Duodenal mucosa (tissue), 2 donors: ENCODE measurements at regions not wholly inside any gene's neighbourhood (a gene's known extent, or its start where the extent isn't known, plus 50 kb on each side); places are given as distances from the start of the nearest gene placed in this dataset.
A peak's percentile ranks its signal among the peaks of the same experiment; 100 is the strongest.

ENCODE experiments used
- H3K27ac ChIP-seq: one replicate; pipeline ENCODE4 v1.7.0; 2013; ENCODE audit warnings: low read depth, low read length
- H3K27me3 ChIP-seq, 2 donors: one replicate each; pipeline ENCODE4 v1.7.0; 2013; ENCODE audit warnings: low read length in 2 of 2, control low read depth in 1 of 2; ENCODE audit not compliant: insufficient read depth in 2 of 2, control insufficient read depth in 1 of 2
- H3K36me3 ChIP-seq, 2 donors: one replicate each; pipeline ENCODE4 v1.7.0; 2013; ENCODE audit warnings: low read length in 2 of 2, control low read depth in 1 of 2; ENCODE audit not compliant: insufficient read depth in 2 of 2, control insufficient read depth in 1 of 2
- H3K4me1 ChIP-seq, 2 donors: one replicate each; pipeline ENCODE4 v1.7.0; 2013; ENCODE audit warnings: low read length in 2 of 2, control low read depth in 1 of 2; ENCODE audit not compliant: insufficient read depth in 2 of 2, control insufficient read depth in 1 of 2
- H3K4me3 ChIP-seq, 2 donors: one replicate each; pipeline ENCODE4 v1.7.0; 2013; ENCODE audit warnings: low read length in 2 of 2, low read depth in 1 of 2
- H3K9ac ChIP-seq, 2 donors: one replicate each; pipeline ENCODE4 v1.7.0; 2013; ENCODE audit warnings: low read length in 2 of 2, low read depth in 1 of 2
- H3K9me3 ChIP-seq, 2 donors: one replicate each; pipeline ENCODE4 v1.7.0; 2013; ENCODE audit warnings: low read length in 2 of 2, control low read depth in 1 of 2; ENCODE audit not compliant: control insufficient read depth in 1 of 2

- Histone ChIP-seq H3K27ac (no peak overlapping the region), H3K9me3 (no peaks in the 10 kb centered on the region), H3K36me3 (no peaks in the 10 kb centered on the region), H3K27me3 (no peaks in the 10 kb centered on the region), H3K4me1 (peaks cover 13 to 26% of the 10 kb centered on the region in 2 donors), H3K9ac (no peak overlapping the region), H3K4me3 (peak overlapping the region in 1 of 2 donors; percentile 5)
Observed at GRCh38 chr17:70668938-70669778, 499.8 kb downstream of the KCNJ2 start.

GRCh38 chr17:70674061-70674460, 504.7 kb downstream of the KCNJ2 start:
- Histone ChIP-seq H3K9me3 (no peaks in the 10 kb centered on the region), H3K27ac (no peak overlapping the region), H3K27me3 (no peaks in the 10 kb centered on the region), H3K9ac (no peak overlapping the region), H3K4me3 (no peak overlapping the region), H3K4me1 (peaks cover 10 to 14% of the 10 kb centered on the region in 2 donors), H3K36me3 (no peaks in the 10 kb centered on the region)

GRCh38 chr17:70675070-70675590, 505.8 kb downstream of the KCNJ2 start:
- no peak overlapping the region for H3K27ac ChIP-seq
- no peaks in the 10 kb centered on the region for H3K27me3 ChIP-seq
- H3K4me1 ChIP-seq, result peaks cover 4 to 7% of the 10 kb centered on the region in 2 donors
- no peaks in the 10 kb centered on the region for H3K9me3 ChIP-seq
- no peak overlapping the region for H3K9ac ChIP-seq
- no peaks in the 10 kb centered on the region for H3K36me3 ChIP-seq
- H3K4me3 ChIP-seq, result no peak overlapping the region

- H3K9me3 ChIP-seq, result no peaks in the 10 kb centered on the region
- no peaks in the 10 kb centered on the region for H3K27me3 ChIP-seq
- no peak overlapping the region for H3K4me3 ChIP-seq
- no peaks in the 10 kb centered on the region for H3K4me1 ChIP-seq
- no peak overlapping the region for H3K27ac ChIP-seq
- H3K36me3 ChIP-seq, result no peaks in the 10 kb centered on the region
- H3K9ac ChIP-seq, result no peak overlapping the region
Observed at GRCh38 chr17:70677783-70678647, 508.7 kb downstream of the KCNJ2 start.

- Histone ChIP-seq H3K36me3 (no peaks in the 10 kb centered on the region), H3K27ac (no peak overlapping the region), H3K27me3 (no peaks in the 10 kb centered on the region), H3K4me1 (no peaks in the 10 kb centered on the region), H3K9ac (no peak overlapping the region), H3K4me3 (no peak overlapping the region), H3K9me3 (no peaks in the 10 kb centered on the region)
Observed at GRCh38 chr17:70678889-70679288, 509.6 kb downstream of the KCNJ2 start.

GRCh38 chr17:70683936-70684335, 514.6 kb downstream of the KCNJ2 start:
- no peaks in the 10 kb centered on the region for H3K9me3 ChIP-seq
- no peaks in the 10 kb centered on the region for H3K27me3 ChIP-seq
- H3K4me1 ChIP-seq, result no peaks in the 10 kb centered on the region
- H3K27ac ChIP-seq, result no peak overlapping the region
- no peak overlapping the region for H3K9ac ChIP-seq
- H3K4me3 ChIP-seq, result no peak overlapping the region
- no peaks in the 10 kb centered on the region for H3K36me3 ChIP-seq

GRCh38 chr17:70687421-70687820, 518.1 kb downstream of the KCNJ2 start:
- Histone ChIP-seq H3K4me3 (no peak overlapping the region), H3K9me3 (no peaks in the 10 kb centered on the region), H3K27me3 (no peaks in the 10 kb centered on the region), H3K4me1 (no peaks in the 10 kb centered on the region), H3K9ac (no peak overlapping the region), H3K36me3 (no peaks in the 10 kb centered on the region), H3K27ac (no peak overlapping the region)

GRCh38 chr17:70691150-70691549, 521.8 kb downstream of the KCNJ2 start:
- Histone ChIP-seq H3K4me3 (no peak overlapping the region), H3K4me1 (no peaks in the 10 kb centered on the region), H3K9me3 (no peaks in the 10 kb centered on the region), H3K36me3 (no peaks in the 10 kb centered on the region), H3K27ac (no peak overlapping the region), H3K9ac (no peak overlapping the region), H3K27me3 (no peaks in the 10 kb centered on the region)

GRCh38 chr17:70699408-70699807, 530.1 kb downstream of the KCNJ2 start:
- Histone ChIP-seq H3K27me3 (no peaks in the 10 kb centered on the region), H3K4me3 (no peak overlapping the region), H3K4me1 (peaks cover 0 to 7% of the 10 kb centered on the region in 2 donors), H3K27ac (no peak overlapping the region), H3K36me3 (no peaks in the 10 kb centered on the region), H3K9me3 (peaks cover 0 to 4% of the 10 kb centered on the region in 2 donors), H3K9ac (no peak overlapping the region)

GRCh38 chr17:70702683-70703255, 533.4 kb downstream of the KCNJ2 start:
- Histone ChIP-seq H3K4me3 (no peak overlapping the region), H3K36me3 (no peaks in the 10 kb centered on the region), H3K9me3 (peaks cover 0 to 4% of the 10 kb centered on the region in 2 donors), H3K9ac (no peak overlapping the region), H3K27ac (no peak overlapping the region), H3K4me1 (peaks cover 0 to 7% of the 10 kb centered on the region in 2 donors), H3K27me3 (no peaks in the 10 kb centered on the region)
